ENCODE measurements at regions not wholly inside any gene's neighbourhood (a gene's known extent, or its start where the extent isn't known, plus 50 kb on each side); places are given as distances from the start of the nearest gene placed in this dataset. TPM values are rescaled to one million over a fixed set of nuclear protein-coding genes. Genes with fewer than 3 reads are reported as not detected.
"Not testable (repeated sequence)": the region's sequence is repeated elsewhere in the genome, so short reads cannot be mapped to it uniquely, and the experiment has no call there.

GRCh38 chr3:151526757-151527156, 65.9 kb upstream of the IGSF10 start:
- DNase-seq (no peak), ATAC-seq (no peak)

GRCh38 chr3:151520105-151520504, 59.2 kb upstream of the IGSF10 start:
- no peak overlapping the region for H3K27ac Mint-ChIP-seq
- H3K4me3 Mint-ChIP-seq: no peak overlapping the region
- CTCF ChIA-PET: no interaction called here
- DNase-seq (no peak), ATAC-seq (no peak)
- H3K9me3 Mint-ChIP-seq (ENCODE audit: low read depth): peaks cover 2% of the 10 kb centered on the region
- H3K36me3 Mint-ChIP-seq: no peaks in the 10 kb centered on the region
- H3K27me3 Mint-ChIP-seq: peaks cover 3% of the 10 kb centered on the region
- H3K4me1 Mint-ChIP-seq: no peaks in the 10 kb centered on the region

More at GRCh38 chr3:151526757-151527156, 65.9 kb upstream of the IGSF10 start:
- no peaks in the 10 kb centered on the region for H3K9me3 Mint-ChIP-seq (ENCODE audit: low read depth)
- H3K4me3 Mint-ChIP-seq: no peak overlapping the region
- H3K27me3 Mint-ChIP-seq: peaks cover 11% of the 10 kb centered on the region
- no peaks in the 10 kb centered on the region for H3K36me3 Mint-ChIP-seq
- no peak overlapping the region for H3K27ac Mint-ChIP-seq
- CTCF ChIA-PET: no interaction called here
- H3K4me1 Mint-ChIP-seq: no peaks in the 10 kb centered on the region

DNA sequence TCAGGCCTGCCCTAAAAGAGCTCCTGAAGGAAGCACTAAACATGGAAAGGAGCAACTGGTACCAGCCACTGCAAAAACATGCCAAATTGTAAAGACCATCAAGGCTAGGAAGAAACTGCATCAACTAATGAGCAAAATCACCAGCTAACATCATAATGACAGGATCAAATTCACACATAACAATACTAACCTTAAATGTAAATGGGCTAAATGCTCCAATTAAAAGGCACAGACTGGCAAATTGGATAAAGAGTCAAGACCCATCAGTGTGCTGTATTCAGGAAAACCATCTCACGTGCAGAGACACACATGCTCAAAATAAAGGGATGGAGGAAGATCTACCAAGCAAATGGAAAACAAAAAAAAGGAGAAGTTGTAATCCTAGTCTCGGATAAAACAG, 50.6 kb upstream of the IGSF10 start:
- CTCF ChIA-PET; H3K27me3 Mint-ChIP-seq; H3K27ac Mint-ChIP-seq; H3K4me3 Mint-ChIP-seq; H3K4me1 Mint-ChIP-seq; ATAC-seq; H3K9me3 Mint-ChIP-seq (ENCODE audit: low read depth); DNase-seq; H3K36me3 Mint-ChIP-seq: not testable (repeated sequence)

Small RNA genes in the stretch of these regions (microRNA-seq; reads per million reads assigned to microRNA genes)
- gene MIR5186: not detected
